Fibroblast of mammary gland (primary cell): ENCODE measurements at regions not wholly inside any gene's neighbourhood (a gene's known extent, or its start where the extent isn't known, plus 50 kb on each side); places are given as distances from the start of the nearest gene placed in this dataset.

Source experiments
- DNase-seq: peaks from one replicate; pipeline ENCODE4 v3.0.0-alpha.2; 2010; ENCODE audit warnings: low read depth
- H3K4me3 ChIP-seq: 2 replicates; pipeline ENCODE4 v1.5.1; 2011; ENCODE audit warnings: low read depth, mild to moderate bottlenecking, low read length, moderate library complexity; ENCODE audit not compliant: control insufficient read depth
- CTCF ChIP-seq: conservative IDR thresholded peaks from 2 replicates; pipeline ENCODE4 v1.5.1; 2011; ENCODE audit warnings: low read depth, low read length, inconsistent platforms; ENCODE audit not compliant: control insufficient read depth, insufficient read depth

- DNase-seq = no peak
- no peak for TF ChIP-seq CTCF
- no peak overlapping the region for H3K4me3 ChIP-seq
Measured at GRCh38 chr5:62139741-62140140, 166.3 kb upstream of the KIF2A start.

DNA sequence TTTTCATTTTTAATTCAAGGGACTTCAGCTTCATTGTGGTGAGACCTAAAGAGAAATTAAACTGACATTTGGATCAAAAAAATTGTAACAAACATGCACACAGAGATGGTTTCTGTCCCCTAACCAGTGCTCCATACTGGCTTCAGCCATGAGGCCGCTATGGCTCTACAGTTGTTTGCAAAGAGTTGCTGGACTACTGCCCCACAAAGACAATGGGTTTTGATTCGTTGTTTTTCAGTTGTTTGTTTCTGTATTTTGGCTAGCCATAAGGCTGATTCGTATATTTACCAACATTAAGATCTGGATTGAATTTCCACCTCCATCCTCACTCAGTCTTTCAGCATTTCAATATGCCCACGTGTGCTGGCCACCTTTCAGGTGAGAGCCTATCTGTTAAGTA, 163.7 kb upstream of the KIF2A start:
- no peak for DNase-seq
- no peak for TF ChIP-seq CTCF
- H3K4me3 ChIP-seq = no peak overlapping the region

DNA sequence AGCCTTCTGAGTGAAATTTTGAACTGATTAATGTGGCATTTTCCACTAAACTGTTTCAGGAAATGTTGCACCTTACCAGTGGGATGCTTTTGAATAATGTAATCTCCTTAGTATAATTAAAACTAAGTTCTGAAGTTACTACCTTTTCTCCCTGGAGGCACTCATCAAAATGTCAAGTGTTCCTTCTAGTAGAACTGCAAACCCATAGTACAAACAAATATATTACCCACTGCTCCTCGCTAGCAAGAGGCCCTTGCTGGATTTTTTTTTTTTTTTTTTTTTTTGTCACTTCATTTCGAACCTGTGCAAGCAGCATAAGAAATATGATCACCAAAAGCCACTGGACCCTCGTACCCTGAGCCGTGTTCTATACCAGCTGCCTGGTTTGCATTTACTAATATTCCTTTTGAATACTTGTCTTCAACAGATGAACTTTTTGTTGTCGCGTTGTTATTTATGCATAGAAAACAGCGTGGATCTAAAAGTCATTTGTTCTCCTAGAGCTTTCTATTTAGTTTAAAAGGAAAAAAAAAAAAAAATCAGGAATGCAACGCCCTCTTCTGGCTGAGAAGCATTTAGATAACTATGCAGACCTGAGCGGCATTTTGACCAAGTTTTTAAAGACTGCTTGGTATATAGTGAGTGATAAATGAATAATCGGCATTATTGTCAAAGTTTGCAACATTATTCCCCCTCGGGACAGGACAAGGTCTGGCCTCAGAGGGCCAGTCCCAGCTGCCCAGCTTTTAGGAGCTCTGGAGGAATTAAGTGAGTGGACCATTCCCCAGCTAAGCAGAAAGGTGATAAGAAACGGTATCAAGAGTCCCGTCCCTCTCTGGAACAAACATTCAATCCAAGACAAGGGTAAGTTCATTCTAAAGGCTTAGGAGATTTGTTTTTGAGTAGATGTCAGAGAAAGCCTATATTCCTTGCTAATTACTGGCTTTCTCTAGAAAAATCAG, 162.5 kb upstream of the KIF2A start:
- peak; percentile 41 for DNase-seq

GRCh38 chr5:62144401-62145022, 161.5 kb upstream of the KIF2A start:
- no peak for TF ChIP-seq CTCF
- H3K4me3 ChIP-seq = no peak overlapping the region
- DNase-seq = peak; percentile 4

More for the DNA sequence above, 162.5 kb upstream of the KIF2A start:
- TF ChIP-seq CTCF = peak; percentile 56
- no peak overlapping the region for H3K4me3 ChIP-seq

GRCh38 chr5:62149879-62150278, 156.1 kb upstream of the KIF2A start:
- H3K4me3 ChIP-seq = no peak overlapping the region
- DNase-seq = no peak
- TF ChIP-seq CTCF = no peak

- DNase-seq = peak; percentile 14
- TF ChIP-seq CTCF = no peak
- H3K4me3 ChIP-seq = no peak overlapping the region
Measured at GRCh38 chr5:62152394-62153087, 153.5 kb upstream of the KIF2A start.
